Gastroesophageal sphincter (tissue), 3 donors: ENCODE measurements at regions not wholly inside any gene's neighbourhood (a gene's known extent, or its start where the extent isn't known, plus 50 kb on each side); places are given as distances from the start of the nearest gene placed in this dataset.

Source experiments
- EP300 ChIP-seq: sonication (generic); formaldehyde crosslinking; IDR thresholded peaks from one replicate; pipeline ENCODE4 v1.6.1; 2017; ENCODE audit warnings: antibody characterized with exemption, mild to moderate bottlenecking
- POLR2A ChIP-seq, 2 donors: fragments of 450-650 bp; IDR thresholded peaks; one replicate each; pipeline ENCODE4 v1.6.1; 2017; ENCODE audit warnings: antibody characterized with exemption in 2 of 2, mild to moderate bottlenecking in 2 of 2, moderate library complexity in 1 of 2
- TF ChIP-seq, protein P1 (sequence below), 4 experiments: fragments of 200-600 bp in 2 of 4; fragments of 450-650 bp in 2 of 4; sonication (generic) in 1 of 4; IDR thresholded peaks; one replicate each; pipeline ENCODE4 v1.5.1; 2017 to 2019; ENCODE audit warnings: antibody characterized with exemption in 4 of 4, mild to moderate bottlenecking in 2 of 4, moderate library complexity in 2 of 4

DNA sequence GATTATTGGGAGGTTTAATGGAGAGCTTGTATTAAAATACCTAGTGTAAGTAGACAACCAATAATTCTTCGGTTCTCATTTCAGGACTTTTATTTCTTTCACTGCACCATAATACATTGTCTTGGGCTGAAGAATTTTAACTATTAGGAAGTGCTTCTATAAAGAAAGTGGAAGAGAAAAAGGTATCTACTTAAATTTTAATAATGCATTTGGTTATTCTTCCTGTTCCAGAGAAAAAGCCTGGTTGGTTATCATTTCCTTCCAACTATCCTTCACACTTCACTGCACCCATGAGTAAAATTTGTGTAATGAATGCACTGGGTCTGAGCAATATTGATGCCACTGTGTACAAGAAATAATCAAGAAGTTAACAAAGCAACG is 629.0 kb upstream of the DPP6 start:
- TF ChIP-seq, protein P1, sequence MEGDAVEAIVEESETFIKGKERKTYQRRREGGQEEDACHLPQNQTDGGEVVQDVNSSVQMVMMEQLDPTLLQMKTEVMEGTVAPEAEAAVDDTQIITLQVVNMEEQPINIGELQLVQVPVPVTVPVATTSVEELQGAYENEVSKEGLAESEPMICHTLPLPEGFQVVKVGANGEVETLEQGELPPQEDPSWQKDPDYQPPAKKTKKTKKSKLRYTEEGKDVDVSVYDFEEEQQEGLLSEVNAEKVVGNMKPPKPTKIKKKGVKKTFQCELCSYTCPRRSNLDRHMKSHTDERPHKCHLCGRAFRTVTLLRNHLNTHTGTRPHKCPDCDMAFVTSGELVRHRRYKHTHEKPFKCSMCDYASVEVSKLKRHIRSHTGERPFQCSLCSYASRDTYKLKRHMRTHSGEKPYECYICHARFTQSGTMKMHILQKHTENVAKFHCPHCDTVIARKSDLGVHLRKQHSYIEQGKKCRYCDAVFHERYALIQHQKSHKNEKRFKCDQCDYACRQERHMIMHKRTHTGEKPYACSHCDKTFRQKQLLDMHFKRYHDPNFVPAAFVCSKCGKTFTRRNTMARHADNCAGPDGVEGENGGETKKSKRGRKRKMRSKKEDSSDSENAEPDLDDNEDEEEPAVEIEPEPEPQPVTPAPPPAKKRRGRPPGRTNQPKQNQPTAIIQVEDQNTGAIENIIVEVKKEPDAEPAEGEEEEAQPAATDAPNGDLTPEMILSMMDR (IDR thresholded peaks at IDR 0.05): no peak
- no peak for TF ChIP-seq POLR2A (IDR thresholded peaks at IDR 0.05)
- no peak for TF ChIP-seq EP300
